Activated T-cell treated with anti-CD3 and anti-CD28 coated beads for 48 hours (primary cell): ENCODE measurements at regions not wholly inside any gene's neighbourhood (a gene's known extent, or its start where the extent isn't known, plus 50 kb on each side); places are given as distances from the start of the nearest gene placed in this dataset.

Experiments
- DNase-seq: peaks from one replicate; pipeline ENCODE4 v3.0.0-alpha.2; 2020; ENCODE audit warnings: low read depth

- no peak for DNase-seq
Measured at GRCh38 chr12:4049298-4050080, 176.3 kb upstream of the PARP11 start.

GRCh38 chr12:4047421-4047820 is 174.2 kb upstream of the PARP11 start:
- no peak for DNase-seq

GRCh38 chr12:4046495-4046840 is 173.3 kb upstream of the PARP11 start:
- no peak for DNase-seq

GRCh38 chr12:4045786-4046494 is 172.7 kb upstream of the PARP11 start:
- DNase-seq, result no peak

GRCh38 chr12:4044736-4045730 is 171.8 kb upstream of the PARP11 start:
- DNase-seq, result no peak

GRCh38 chr12:4044101-4044500 is 170.9 kb upstream of the PARP11 start:
- no peak for DNase-seq

GRCh38 chr12:4041187-4041885 is 168.1 kb upstream of the PARP11 start:
- DNase-seq, result no peak

GRCh38 chr12:4039931-4040330 is 166.7 kb upstream of the PARP11 start:
- DNase-seq, result no peak

- DNase-seq, result no peak
Measured at GRCh38 chr12:4037747-4038312, 164.6 kb upstream of the PARP11 start.

- DNase-seq, result no peak
Measured at GRCh38 chr12:4036671-4037271, 163.6 kb upstream of the PARP11 start.

- DNase-seq, result no peak
Measured at GRCh38 chr12:4034921-4035320, 161.7 kb upstream of the PARP11 start.

- no peak for DNase-seq
Measured at GRCh38 chr12:4032924-4033615, 159.9 kb upstream of the PARP11 start.

GRCh38 chr12:4031703-4032291 is 158.6 kb upstream of the PARP11 start:
- no peak for DNase-seq

GRCh38 chr12:4030929-4031702 is 157.9 kb upstream of the PARP11 start:
- peak; percentile 78 for DNase-seq

- peak; percentile 27 for DNase-seq
Measured at GRCh38 chr12:4027412-4027811, 154.2 kb upstream of the PARP11 start.

GRCh38 chr12:4026517-4026916 is 153.3 kb upstream of the PARP11 start:
- DNase-seq, result no peak

GRCh38 chr12:4026020-4026358 is 152.8 kb upstream of the PARP11 start:
- no peak for DNase-seq

- no peak for DNase-seq
Measured at GRCh38 chr12:4025181-4026019, 152.2 kb upstream of the PARP11 start.
